IMR-90 (cell line): ENCODE measurements at regions not wholly inside any gene's neighbourhood (a gene's known extent, or its start where the extent isn't known, plus 50 kb on each side); places are given as distances from the start of the nearest gene placed in this dataset.

Experiments
- ATAC-seq: fragments of 200-7000 bp; cut with Tn5 transposase; 2 replicates; pipeline ENCODE4 v1.9.1; 2020; ENCODE audit warnings: low read depth, mild to moderate bottlenecking, moderate library complexity
- BruUV-seq: library from RNA; stranded (reverse); fragments of 400-500 nt; replicated peaks from 2 replicates; lab custom pipeline; 2021; lab: Mats Ljungman, UMichigan
- CTCF ChIA-PET: fragments of 300-600 bp; formaldehyde crosslinking; extraction: SDS; loops from one replicate; lab custom pipeline; 2021; ENCODE audit warnings: antibody characterized with exemption; lab: Yijun Ruan, JAX
- POLR2A ChIA-PET: fragments of 300-600 bp; sonication (Branson Sonifier 250); formaldehyde crosslinking; loops from one replicate; lab custom pipeline; 2022; ENCODE audit warnings: antibody characterized with exemption; ENCODE audit not compliant: unreplicated experiment; lab: Charles Lee
- DNase-seq: peaks from one replicate; pipeline ENCODE4 v3.0.0; 2013
- H2AFZ ChIP-seq: replicated peaks from 2 replicates; pipeline ENCODE3; 2013; ENCODE audit warnings: low read length, mild to moderate bottlenecking; ENCODE audit not compliant: poor library complexity
- H2AK5ac ChIP-seq: 2 replicates; pipeline ENCODE4 v1.6.1; 2013; ENCODE audit warnings: low read depth, low read length, inconsistent platforms
- H2AK9ac ChIP-seq: replicated peaks from 2 replicates; pipeline ENCODE3; 2013; ENCODE audit warnings: mild to moderate bottlenecking, low read depth, low read length, moderate library complexity; ENCODE audit not compliant: poor library complexity
- H2BK120ac ChIP-seq: 2 replicates; pipeline ENCODE4 v1.6.1; 2013; ENCODE audit warnings: low read depth, low read length, inconsistent platforms
- H2BK15ac ChIP-seq: 3 replicates; pipeline ENCODE4 v1.6.1; 2013; ENCODE audit warnings: low read depth, low read length, inconsistent platforms
- H2BK20ac ChIP-seq: 2 replicates; pipeline ENCODE4 v1.6.1; 2013; ENCODE audit warnings: low read depth, mild to moderate bottlenecking, inconsistent platforms, low read length, moderate library complexity
- H2BK5ac ChIP-seq: 2 replicates; pipeline ENCODE4 v1.6.1; 2013; ENCODE audit warnings: mild to moderate bottlenecking, low read depth, low read length, inconsistent platforms; ENCODE audit not compliant: poor library complexity, severe bottlenecking
- H3K14ac ChIP-seq: replicated peaks from 2 replicates; pipeline ENCODE4 v1.6.1; 2013; ENCODE audit warnings: low read depth, low read length, inconsistent platforms
- H3K18ac ChIP-seq: 2 replicates; pipeline ENCODE4 v1.6.1; 2013; ENCODE audit warnings: low read depth, low read length, control low read depth
- H3K23ac ChIP-seq: 2 replicates; pipeline ENCODE4 v1.6.1; 2013; ENCODE audit warnings: low read depth, low read length, inconsistent platforms
- H3K27ac ChIP-seq: 2 replicates; pipeline ENCODE4 v1.5.1; 2013; ENCODE audit warnings: mild to moderate bottlenecking, control low read depth, low read length; ENCODE audit not compliant: insufficient read depth
- H3K27me3 ChIP-seq: 2 replicates; pipeline ENCODE4 v1.6.1; 2013; ENCODE audit warnings: low read length; ENCODE audit not compliant: control insufficient read depth, insufficient read depth
- H3K36me3 ChIP-seq: 2 replicates; pipeline ENCODE4 v1.6.1; 2013; ENCODE audit warnings: low read length, mixed read lengths; ENCODE audit not compliant: control insufficient read depth, insufficient read depth
- H3K4ac ChIP-seq: 2 replicates; pipeline ENCODE4 v1.6.1; 2013; ENCODE audit warnings: low read depth, low read length, inconsistent platforms
- H3K4me1 ChIP-seq: 2 replicates; pipeline ENCODE4 v1.6.1; 2013; ENCODE audit warnings: low read length, mixed read lengths; ENCODE audit not compliant: control insufficient read depth, insufficient read depth
- H3K4me2 ChIP-seq: 2 replicates; pipeline ENCODE4 v1.6.1; 2013; ENCODE audit warnings: low read depth, mild to moderate bottlenecking, control low read depth, low read length, moderate library complexity
- H3K4me3 ChIP-seq: 2 replicates; pipeline ENCODE4 v1.5.1; 2013; ENCODE audit warnings: low read depth, mild to moderate bottlenecking, control low read depth, low read length, moderate library complexity; ENCODE audit not compliant: insufficient read depth
- H3K56ac ChIP-seq: 2 replicates; pipeline ENCODE4 v1.6.1; 2013; ENCODE audit warnings: low read length, inconsistent platforms; ENCODE audit not compliant: insufficient read depth; ENCODE audit errors: extremely low read depth
- H3K79me1 ChIP-seq, 2 experiments: 2 replicates each; pipeline ENCODE4 v1.6.1; 2013; ENCODE audit warnings: low read length in 2 of 2, inconsistent platforms in 1 of 2, low read depth in 1 of 2
- H3K9ac ChIP-seq: 2 replicates; pipeline ENCODE4 v1.6.1; 2013; ENCODE audit warnings: low read depth, low read length, control low read depth
- H3K9me1 ChIP-seq: 2 replicates; pipeline ENCODE4 v1.6.1; 2013; ENCODE audit warnings: low read length, inconsistent platforms; ENCODE audit not compliant: insufficient read depth
- H3K9me3 ChIP-seq: 2 replicates; pipeline ENCODE4 v1.6.1; 2013; ENCODE audit warnings: low read length; ENCODE audit not compliant: control insufficient read depth, insufficient read depth
- H4K20me1 ChIP-seq: 2 replicates; pipeline ENCODE4 v1.6.1; 2013; ENCODE audit warnings: low read length, inconsistent platforms; ENCODE audit not compliant: insufficient read depth
- H4K5ac ChIP-seq: 2 replicates; pipeline ENCODE4 v1.6.1; 2013; ENCODE audit warnings: mild to moderate bottlenecking, low read depth, low read length, control low read depth
- H4K8ac ChIP-seq, 2 experiments: 2 replicates each; pipeline ENCODE4 v1.6.1; 2013; ENCODE audit warnings: low read depth in 2 of 2, low read length in 2 of 2, control low read depth in 1 of 2, inconsistent platforms in 1 of 2
- H4K91ac ChIP-seq: 2 replicates; pipeline ENCODE4 v1.6.1; 2013; ENCODE audit warnings: low read depth, low read length, inconsistent platforms; ENCODE audit not compliant: insufficient read depth
- FOS ChIP-seq: fragments of 150-350 bp; IDR thresholded peaks from 2 replicates; pipeline ENCODE4 v1.6.1; 2016; ENCODE audit warnings: low read depth, low read length
- MAZ ChIP-seq: IDR thresholded peaks from 2 replicates; pipeline ENCODE4 v1.6.1; 2012; ENCODE audit warnings: low read depth, mild to moderate bottlenecking, low read length, improper control_type of control experiment, moderate library complexity, borderline replicate concordance
- NFE2L2 ChIP-seq: fragments of 150-350 bp; IDR thresholded peaks from 2 replicates; pipeline ENCODE4 v1.6.1; 2016; ENCODE audit warnings: low read depth, mild to moderate bottlenecking, low read length
- WGBS, 2 experiments: methylation state at CpG; one replicate each; pipeline versions ENCODE4 v1.1.5 to v1.1.7; 2013; ENCODE audit warnings: missing lambda C conversion rate in 2 of 2; ENCODE audit not compliant: insufficient read length in 1 of 2; ENCODE audit errors: extremely low coverage in 2 of 2; 5-methylcytosine and 5-hydroxymethylcytosine counted together
- dilution Hi-C: fragments of 300-500 bp; cut with HindIII; formaldehyde crosslinking; loops from one replicate; pipeline ENCODE4 v1.14.3; 2018; ENCODE audit warnings: low sequenced_read_pairs; ENCODE audit not compliant: unreplicated experiment
- in situ Hi-C: fragments of 300-500 bp; cut with MboI; formaldehyde crosslinking; loops from 3 replicates; pipeline ENCODE4 v1.14.3; 2019; ENCODE audit warnings: low sequenced_read_pairs, inconsistent platforms, mixed read lengths
- intact Hi-C: fragments of 100-400 bp; cut with micrococcal nuclease; formaldehyde crosslinking; loops from 2 replicates; pipeline ENCODE4 v1.10.0; 2022
- TF ChIP-seq, protein P1 (sequence below): conservative IDR thresholded peaks from 2 replicates; pipeline ENCODE4 v1.5.1; 2012; ENCODE audit warnings: mild to moderate bottlenecking, low read depth, low read length, improper control_type of control experiment

- intact Hi-C loops: no loop called here
- Histone ChIP-seq H2AK5ac (no peak overlapping the region), H3K79me1 (no peaks in the 10 kb centered on the region), H3K18ac (no peak overlapping the region), H3K4me3 (no peak overlapping the region), H3K36me3 (no peaks in the 10 kb centered on the region), H3K9ac (no peak overlapping the region), H4K91ac (no peak overlapping the region), H2BK20ac (no peak overlapping the region), H2BK5ac (no peak overlapping the region), H2BK120ac (no peak overlapping the region), H3K27ac (no peak overlapping the region), H3K4me2 (no peak overlapping the region), H2AK9ac (no peak overlapping the region), H2BK15ac (no peak overlapping the region), H3K4me1 (peaks cover 3% of the 10 kb centered on the region), H4K8ac (no peak overlapping the region), H3K9me3 (no peaks in the 10 kb centered on the region; the same call in 1 of the 2 replicates), H4K20me1 (no peaks in the 10 kb centered on the region), H3K23ac (no peak overlapping the region), H4K5ac (no peak overlapping the region), H3K9me1 (peaks cover 3% of the 10 kb centered on the region; the same call in 1 of the 2 replicates), H3K4ac (no peak overlapping the region), H3K27me3 (no peaks in the 10 kb centered on the region), H3K56ac (no peak overlapping the region), H3K14ac (no peak overlapping the region), H2AFZ (no peak overlapping the region)
- dilution Hi-C loops: no loop called here
- TF ChIP-seq MAZ: no peak
- TF ChIP-seq NFE2L2: no peak
- no peak for TF ChIP-seq FOS
- TF ChIP-seq, protein P1, sequence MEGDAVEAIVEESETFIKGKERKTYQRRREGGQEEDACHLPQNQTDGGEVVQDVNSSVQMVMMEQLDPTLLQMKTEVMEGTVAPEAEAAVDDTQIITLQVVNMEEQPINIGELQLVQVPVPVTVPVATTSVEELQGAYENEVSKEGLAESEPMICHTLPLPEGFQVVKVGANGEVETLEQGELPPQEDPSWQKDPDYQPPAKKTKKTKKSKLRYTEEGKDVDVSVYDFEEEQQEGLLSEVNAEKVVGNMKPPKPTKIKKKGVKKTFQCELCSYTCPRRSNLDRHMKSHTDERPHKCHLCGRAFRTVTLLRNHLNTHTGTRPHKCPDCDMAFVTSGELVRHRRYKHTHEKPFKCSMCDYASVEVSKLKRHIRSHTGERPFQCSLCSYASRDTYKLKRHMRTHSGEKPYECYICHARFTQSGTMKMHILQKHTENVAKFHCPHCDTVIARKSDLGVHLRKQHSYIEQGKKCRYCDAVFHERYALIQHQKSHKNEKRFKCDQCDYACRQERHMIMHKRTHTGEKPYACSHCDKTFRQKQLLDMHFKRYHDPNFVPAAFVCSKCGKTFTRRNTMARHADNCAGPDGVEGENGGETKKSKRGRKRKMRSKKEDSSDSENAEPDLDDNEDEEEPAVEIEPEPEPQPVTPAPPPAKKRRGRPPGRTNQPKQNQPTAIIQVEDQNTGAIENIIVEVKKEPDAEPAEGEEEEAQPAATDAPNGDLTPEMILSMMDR: no peak
- ATAC-seq (no peak), DNase-seq (no peak)
- no TSS peak for BruUV-seq
- in situ Hi-C loops: no loop called here
- ChIA-PET CTCF (no interaction called here), POLR2A (no interaction called here)
- WGBS, 2 experiments: no CpG with 5 or more reads among the region's 3 CpGs
These were observed 227.8 kb upstream of the TBL1XR1 start for GRCh38 chr3:177425042-177425441.
